IMR-90 (cell line): ENCODE measurements at regions not wholly inside any gene's neighbourhood (a gene's known extent, or its start where the extent isn't known, plus 50 kb on each side); places are given as distances from the start of the nearest gene placed in this dataset.

Source experiments
- ATAC-seq: fragments of 200-7000 bp; cut with Tn5 transposase; 2 replicates; pipeline ENCODE4 v1.9.1; 2020; ENCODE audit warnings: low read depth, mild to moderate bottlenecking, moderate library complexity
- BruUV-seq: library from RNA; stranded (reverse); fragments of 400-500 nt; replicated peaks from 2 replicates; lab custom pipeline; 2021; lab: Mats Ljungman, UMichigan
- CTCF ChIA-PET: fragments of 300-600 bp; formaldehyde crosslinking; extraction: SDS; loops from one replicate; lab custom pipeline; 2021; ENCODE audit warnings: antibody characterized with exemption; lab: Yijun Ruan, JAX
- POLR2A ChIA-PET: fragments of 300-600 bp; sonication (Branson Sonifier 250); formaldehyde crosslinking; loops from one replicate; lab custom pipeline; 2022; ENCODE audit warnings: antibody characterized with exemption; ENCODE audit not compliant: unreplicated experiment; lab: Charles Lee
- DNase-seq: peaks from one replicate; pipeline ENCODE4 v3.0.0; 2013
- H2AFZ ChIP-seq: replicated peaks from 2 replicates; pipeline ENCODE3; 2013; ENCODE audit warnings: low read length, mild to moderate bottlenecking; ENCODE audit not compliant: poor library complexity
- H2AK5ac ChIP-seq: 2 replicates; pipeline ENCODE4 v1.6.1; 2013; ENCODE audit warnings: low read depth, low read length, inconsistent platforms
- H2AK9ac ChIP-seq: replicated peaks from 2 replicates; pipeline ENCODE3; 2013; ENCODE audit warnings: mild to moderate bottlenecking, low read depth, low read length, moderate library complexity; ENCODE audit not compliant: poor library complexity
- H2BK120ac ChIP-seq: 2 replicates; pipeline ENCODE4 v1.6.1; 2013; ENCODE audit warnings: low read depth, low read length, inconsistent platforms
- H2BK15ac ChIP-seq: 3 replicates; pipeline ENCODE4 v1.6.1; 2013; ENCODE audit warnings: low read depth, low read length, inconsistent platforms
- H2BK20ac ChIP-seq: 2 replicates; pipeline ENCODE4 v1.6.1; 2013; ENCODE audit warnings: low read depth, mild to moderate bottlenecking, inconsistent platforms, low read length, moderate library complexity
- H2BK5ac ChIP-seq: 2 replicates; pipeline ENCODE4 v1.6.1; 2013; ENCODE audit warnings: mild to moderate bottlenecking, low read depth, low read length, inconsistent platforms; ENCODE audit not compliant: poor library complexity, severe bottlenecking
- H3K14ac ChIP-seq: replicated peaks from 2 replicates; pipeline ENCODE4 v1.6.1; 2013; ENCODE audit warnings: low read depth, low read length, inconsistent platforms
- H3K18ac ChIP-seq: 2 replicates; pipeline ENCODE4 v1.6.1; 2013; ENCODE audit warnings: low read depth, low read length, control low read depth
- H3K23ac ChIP-seq: 2 replicates; pipeline ENCODE4 v1.6.1; 2013; ENCODE audit warnings: low read depth, low read length, inconsistent platforms
- H3K27ac ChIP-seq: 2 replicates; pipeline ENCODE4 v1.5.1; 2013; ENCODE audit warnings: mild to moderate bottlenecking, control low read depth, low read length; ENCODE audit not compliant: insufficient read depth
- H3K27me3 ChIP-seq: 2 replicates; pipeline ENCODE4 v1.6.1; 2013; ENCODE audit warnings: low read length; ENCODE audit not compliant: control insufficient read depth, insufficient read depth
- H3K36me3 ChIP-seq: 2 replicates; pipeline ENCODE4 v1.6.1; 2013; ENCODE audit warnings: low read length, mixed read lengths; ENCODE audit not compliant: control insufficient read depth, insufficient read depth
- H3K4ac ChIP-seq: 2 replicates; pipeline ENCODE4 v1.6.1; 2013; ENCODE audit warnings: low read depth, low read length, inconsistent platforms
- H3K4me1 ChIP-seq: 2 replicates; pipeline ENCODE4 v1.6.1; 2013; ENCODE audit warnings: low read length, mixed read lengths; ENCODE audit not compliant: control insufficient read depth, insufficient read depth
- H3K4me2 ChIP-seq: 2 replicates; pipeline ENCODE4 v1.6.1; 2013; ENCODE audit warnings: low read depth, mild to moderate bottlenecking, control low read depth, low read length, moderate library complexity
- H3K4me3 ChIP-seq: 2 replicates; pipeline ENCODE4 v1.5.1; 2013; ENCODE audit warnings: low read depth, mild to moderate bottlenecking, control low read depth, low read length, moderate library complexity; ENCODE audit not compliant: insufficient read depth
- H3K56ac ChIP-seq: 2 replicates; pipeline ENCODE4 v1.6.1; 2013; ENCODE audit warnings: low read length, inconsistent platforms; ENCODE audit not compliant: insufficient read depth; ENCODE audit errors: extremely low read depth
- H3K79me1 ChIP-seq, 2 experiments: 2 replicates each; pipeline ENCODE4 v1.6.1; 2013; ENCODE audit warnings: low read length in 2 of 2, inconsistent platforms in 1 of 2, low read depth in 1 of 2
- H3K9ac ChIP-seq: 2 replicates; pipeline ENCODE4 v1.6.1; 2013; ENCODE audit warnings: low read depth, low read length, control low read depth
- H3K9me1 ChIP-seq: 2 replicates; pipeline ENCODE4 v1.6.1; 2013; ENCODE audit warnings: low read length, inconsistent platforms; ENCODE audit not compliant: insufficient read depth
- H3K9me3 ChIP-seq: 2 replicates; pipeline ENCODE4 v1.6.1; 2013; ENCODE audit warnings: low read length; ENCODE audit not compliant: control insufficient read depth, insufficient read depth
- H4K20me1 ChIP-seq: 2 replicates; pipeline ENCODE4 v1.6.1; 2013; ENCODE audit warnings: low read length, inconsistent platforms; ENCODE audit not compliant: insufficient read depth
- H4K5ac ChIP-seq: 2 replicates; pipeline ENCODE4 v1.6.1; 2013; ENCODE audit warnings: mild to moderate bottlenecking, low read depth, low read length, control low read depth
- H4K8ac ChIP-seq, 2 experiments: 2 replicates each; pipeline ENCODE4 v1.6.1; 2013; ENCODE audit warnings: low read depth in 2 of 2, low read length in 2 of 2, control low read depth in 1 of 2, inconsistent platforms in 1 of 2
- H4K91ac ChIP-seq: 2 replicates; pipeline ENCODE4 v1.6.1; 2013; ENCODE audit warnings: low read depth, low read length, inconsistent platforms; ENCODE audit not compliant: insufficient read depth
- BHLHE40 ChIP-seq: fragments of 150-350 bp; IDR thresholded peaks from 2 replicates; pipeline ENCODE4 v1.6.1; 2016; ENCODE audit warnings: mild to moderate bottlenecking, low read depth, low read length
- CEBPB ChIP-seq: IDR thresholded peaks from 2 replicates; pipeline ENCODE4 v1.6.1; 2012; ENCODE audit warnings: low read depth, low read length, improper control_type of control experiment
- CHD1 ChIP-seq: IDR thresholded peaks from 2 replicates; pipeline ENCODE4 v1.6.1; 2012; ENCODE audit warnings: low read depth, low read length, improper control_type of control experiment
- ELK1 ChIP-seq: fragments of 150-350 bp; IDR thresholded peaks from 2 replicates; pipeline ENCODE4 v1.6.1; 2016; ENCODE audit warnings: low read depth, mild to moderate bottlenecking, low read length, moderate library complexity, borderline replicate concordance
- FOS ChIP-seq: fragments of 150-350 bp; IDR thresholded peaks from 2 replicates; pipeline ENCODE4 v1.6.1; 2016; ENCODE audit warnings: low read depth, low read length
- MAZ ChIP-seq: IDR thresholded peaks from 2 replicates; pipeline ENCODE4 v1.6.1; 2012; ENCODE audit warnings: low read depth, mild to moderate bottlenecking, low read length, improper control_type of control experiment, moderate library complexity, borderline replicate concordance
- MXI1 ChIP-seq: IDR thresholded peaks from 2 replicates; pipeline ENCODE4 v1.6.1; 2012; ENCODE audit warnings: low read depth, mild to moderate bottlenecking, low read length, moderate library complexity, borderline replicate concordance
- NFE2L2 ChIP-seq: fragments of 150-350 bp; IDR thresholded peaks from 2 replicates; pipeline ENCODE4 v1.6.1; 2016; ENCODE audit warnings: low read depth, mild to moderate bottlenecking, low read length
- RCOR1 ChIP-seq: IDR thresholded peaks from 2 replicates; pipeline ENCODE4 v1.6.1; 2012; ENCODE audit warnings: mild to moderate bottlenecking, low read length, improper control_type of control experiment; ENCODE audit not compliant: insufficient replicate concordance
- RFX5 ChIP-seq: IDR thresholded peaks from 2 replicates; pipeline ENCODE4 v1.8.0; 2012; ENCODE audit warnings: low read depth, mild to moderate bottlenecking, low read length, moderate library complexity
- WGBS, 2 experiments: methylation state at CpG; one replicate each; pipeline versions ENCODE4 v1.1.5 to v1.1.7; 2013; ENCODE audit warnings: missing lambda C conversion rate in 2 of 2; ENCODE audit not compliant: insufficient read length in 1 of 2; ENCODE audit errors: extremely low coverage in 2 of 2; 5-methylcytosine and 5-hydroxymethylcytosine counted together
- dilution Hi-C: fragments of 300-500 bp; cut with HindIII; formaldehyde crosslinking; loops from one replicate; pipeline ENCODE4 v1.14.3; 2018; ENCODE audit warnings: low sequenced_read_pairs; ENCODE audit not compliant: unreplicated experiment
- in situ Hi-C: fragments of 300-500 bp; cut with MboI; formaldehyde crosslinking; loops from 3 replicates; pipeline ENCODE4 v1.14.3; 2019; ENCODE audit warnings: low sequenced_read_pairs, inconsistent platforms, mixed read lengths
- intact Hi-C: fragments of 100-400 bp; cut with micrococcal nuclease; formaldehyde crosslinking; loops from 2 replicates; pipeline ENCODE4 v1.10.0; 2022
- TF ChIP-seq, protein P1 (sequence below): fragments of 150-350 bp; IDR thresholded peaks from 2 replicates; pipeline ENCODE4 v1.6.1; 2017; ENCODE audit warnings: mild to moderate bottlenecking, antibody characterized with exemption, low read length, low read depth
- TF ChIP-seq, protein P2 (sequence below): conservative IDR thresholded peaks from 2 replicates; pipeline ENCODE4 v1.5.1; 2012; ENCODE audit warnings: mild to moderate bottlenecking, low read depth, low read length, improper control_type of control experiment

- no peak overlapping the region for H3K9ac ChIP-seq
- no peak overlapping the region for H3K56ac ChIP-seq
- no peak overlapping the region for H4K91ac ChIP-seq
- BruUV-seq, result no TSS peak
- intact Hi-C loops (no loop called here), in situ Hi-C loops (no loop called here), dilution Hi-C loops (no loop called here)
- no peak overlapping the region for H3K4me3 ChIP-seq
- no peaks in the 10 kb centered on the region for H4K20me1 ChIP-seq
- no peak overlapping the region for H2BK15ac ChIP-seq
- DNase-seq, result no peak
- H2AK5ac ChIP-seq, result no peak overlapping the region
- no peak overlapping the region for H2BK5ac ChIP-seq
- no peaks in the 10 kb centered on the region for H3K4me1 ChIP-seq
- CTCF ChIA-PET, result no interaction called here
- H4K8ac ChIP-seq, result no peak overlapping the region
- no peaks in the 10 kb centered on the region for H3K9me3 ChIP-seq
- no CpG with 5 or more reads among the region's 5 CpGs for WGBS, 2 experiments
- H3K18ac ChIP-seq, result no peak overlapping the region
- no peak overlapping the region for H2AK9ac ChIP-seq
- ATAC-seq, result no peak
- H3K9me1 ChIP-seq, result no peaks in the 10 kb centered on the region
- TF ChIP-seq ELK1, result no peak
- no peak for TF ChIP-seq BHLHE40
- TF ChIP-seq NFE2L2, result no peak
- TF ChIP-seq, protein P1, sequence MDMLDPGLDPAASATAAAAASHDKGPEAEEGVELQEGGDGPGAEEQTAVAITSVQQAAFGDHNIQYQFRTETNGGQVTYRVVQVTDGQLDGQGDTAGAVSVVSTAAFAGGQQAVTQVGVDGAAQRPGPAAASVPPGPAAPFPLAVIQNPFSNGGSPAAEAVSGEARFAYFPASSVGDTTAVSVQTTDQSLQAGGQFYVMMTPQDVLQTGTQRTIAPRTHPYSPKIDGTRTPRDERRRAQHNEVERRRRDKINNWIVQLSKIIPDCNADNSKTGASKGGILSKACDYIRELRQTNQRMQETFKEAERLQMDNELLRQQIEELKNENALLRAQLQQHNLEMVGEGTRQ, result no peak
- no peak for TF ChIP-seq MAZ
- no peak for TF ChIP-seq MXI1
- no peak for TF ChIP-seq FOS
- TF ChIP-seq, protein P2, sequence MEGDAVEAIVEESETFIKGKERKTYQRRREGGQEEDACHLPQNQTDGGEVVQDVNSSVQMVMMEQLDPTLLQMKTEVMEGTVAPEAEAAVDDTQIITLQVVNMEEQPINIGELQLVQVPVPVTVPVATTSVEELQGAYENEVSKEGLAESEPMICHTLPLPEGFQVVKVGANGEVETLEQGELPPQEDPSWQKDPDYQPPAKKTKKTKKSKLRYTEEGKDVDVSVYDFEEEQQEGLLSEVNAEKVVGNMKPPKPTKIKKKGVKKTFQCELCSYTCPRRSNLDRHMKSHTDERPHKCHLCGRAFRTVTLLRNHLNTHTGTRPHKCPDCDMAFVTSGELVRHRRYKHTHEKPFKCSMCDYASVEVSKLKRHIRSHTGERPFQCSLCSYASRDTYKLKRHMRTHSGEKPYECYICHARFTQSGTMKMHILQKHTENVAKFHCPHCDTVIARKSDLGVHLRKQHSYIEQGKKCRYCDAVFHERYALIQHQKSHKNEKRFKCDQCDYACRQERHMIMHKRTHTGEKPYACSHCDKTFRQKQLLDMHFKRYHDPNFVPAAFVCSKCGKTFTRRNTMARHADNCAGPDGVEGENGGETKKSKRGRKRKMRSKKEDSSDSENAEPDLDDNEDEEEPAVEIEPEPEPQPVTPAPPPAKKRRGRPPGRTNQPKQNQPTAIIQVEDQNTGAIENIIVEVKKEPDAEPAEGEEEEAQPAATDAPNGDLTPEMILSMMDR, result no peak
- TF ChIP-seq RFX5, result no peak
- no peak for TF ChIP-seq RCOR1
- TF ChIP-seq CHD1, result no peak
- TF ChIP-seq CEBPB, result no peak
- no peak overlapping the region for H2BK120ac ChIP-seq
- H3K23ac ChIP-seq, result no peak overlapping the region
- H3K27me3 ChIP-seq, result peaks cover 3% of the 10 kb centered on the region; the same call in 1 of the 2 replicates
- no peak overlapping the region for H2BK20ac ChIP-seq
- no peak overlapping the region for H2AFZ ChIP-seq
- no peak overlapping the region for H3K4me2 ChIP-seq
- H3K36me3 ChIP-seq, result no peaks in the 10 kb centered on the region
- H3K14ac ChIP-seq, result no peak overlapping the region
- no peak overlapping the region for H4K5ac ChIP-seq
- POLR2A ChIA-PET, result no interaction called here
- no peaks in the 10 kb centered on the region for H3K79me1 ChIP-seq
- no peak overlapping the region for H3K27ac ChIP-seq
- no peak overlapping the region for H3K4ac ChIP-seq
Measured at GRCh38 chr17:34813290-34813689, 148.0 kb downstream of the CCT6B start.
